ENCODE measurements at regions not wholly inside any gene's neighbourhood (a gene's known extent, or its start where the extent isn't known, plus 50 kb on each side); places are given as distances from the start of the nearest gene placed in this dataset.
"Not testable (repeated sequence)": the region's sequence is repeated elsewhere in the genome, so short reads cannot be mapped to it uniquely, and the experiment has no call there.

GRCh38 chr7:138313829-138314178 lies 146.3 kb upstream of the TRIM24 start:
- TF ChIP-seq, protein P1, sequence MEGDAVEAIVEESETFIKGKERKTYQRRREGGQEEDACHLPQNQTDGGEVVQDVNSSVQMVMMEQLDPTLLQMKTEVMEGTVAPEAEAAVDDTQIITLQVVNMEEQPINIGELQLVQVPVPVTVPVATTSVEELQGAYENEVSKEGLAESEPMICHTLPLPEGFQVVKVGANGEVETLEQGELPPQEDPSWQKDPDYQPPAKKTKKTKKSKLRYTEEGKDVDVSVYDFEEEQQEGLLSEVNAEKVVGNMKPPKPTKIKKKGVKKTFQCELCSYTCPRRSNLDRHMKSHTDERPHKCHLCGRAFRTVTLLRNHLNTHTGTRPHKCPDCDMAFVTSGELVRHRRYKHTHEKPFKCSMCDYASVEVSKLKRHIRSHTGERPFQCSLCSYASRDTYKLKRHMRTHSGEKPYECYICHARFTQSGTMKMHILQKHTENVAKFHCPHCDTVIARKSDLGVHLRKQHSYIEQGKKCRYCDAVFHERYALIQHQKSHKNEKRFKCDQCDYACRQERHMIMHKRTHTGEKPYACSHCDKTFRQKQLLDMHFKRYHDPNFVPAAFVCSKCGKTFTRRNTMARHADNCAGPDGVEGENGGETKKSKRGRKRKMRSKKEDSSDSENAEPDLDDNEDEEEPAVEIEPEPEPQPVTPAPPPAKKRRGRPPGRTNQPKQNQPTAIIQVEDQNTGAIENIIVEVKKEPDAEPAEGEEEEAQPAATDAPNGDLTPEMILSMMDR (IDR thresholded peaks at IDR 0.05; ENCODE audit: low read depth, low read length, missing control alignments): no peak
- DNase-seq (ENCODE audit: low read depth): no peak
- H3K4me3 ChIP-seq (ENCODE audit: low read depth, low read length): no peak overlapping the region
- in situ Hi-C loops (cut with HindIII; ENCODE audit: low sequenced_read_pairs): no loop called here

DNA sequence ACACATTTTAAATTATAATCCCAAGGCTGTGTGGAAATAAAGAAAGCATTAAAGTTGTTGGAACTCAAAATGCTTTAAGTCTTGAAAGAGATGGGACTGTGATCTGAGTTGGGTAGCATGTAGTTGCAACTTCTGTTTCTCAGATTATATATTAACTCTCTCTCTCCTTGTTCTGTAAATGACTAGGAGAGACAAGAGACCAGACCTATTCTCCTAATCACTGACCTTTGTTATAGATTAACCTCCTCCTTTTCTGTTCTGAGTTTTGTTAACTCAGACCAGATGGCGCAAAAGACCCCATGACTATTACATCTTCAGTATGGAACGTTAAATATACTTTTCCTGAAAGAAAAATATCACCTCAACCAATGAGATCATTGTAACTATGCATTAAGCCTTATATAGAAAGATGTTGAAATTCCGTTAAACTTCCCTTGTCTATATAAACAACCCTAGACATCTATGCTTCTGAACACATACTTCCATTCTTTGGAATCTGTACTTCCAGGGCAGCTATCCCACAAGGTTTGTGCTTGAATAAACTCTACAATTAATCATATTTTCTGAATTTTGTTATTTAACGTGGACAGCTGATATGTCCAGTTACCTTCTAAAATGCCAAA lies 143.5 kb upstream of the TRIM24 start:
- no peak for DNase-seq (ENCODE audit: low read depth)
- TF ChIP-seq, protein P1 (IDR thresholded peaks at IDR 0.05; ENCODE audit: low read depth, low read length, missing control alignments): no peak
- in situ Hi-C loops (cut with HindIII; ENCODE audit: low sequenced_read_pairs): no loop called here
- no peak overlapping the region for H3K4me3 ChIP-seq (ENCODE audit: low read depth, low read length)

DNA sequence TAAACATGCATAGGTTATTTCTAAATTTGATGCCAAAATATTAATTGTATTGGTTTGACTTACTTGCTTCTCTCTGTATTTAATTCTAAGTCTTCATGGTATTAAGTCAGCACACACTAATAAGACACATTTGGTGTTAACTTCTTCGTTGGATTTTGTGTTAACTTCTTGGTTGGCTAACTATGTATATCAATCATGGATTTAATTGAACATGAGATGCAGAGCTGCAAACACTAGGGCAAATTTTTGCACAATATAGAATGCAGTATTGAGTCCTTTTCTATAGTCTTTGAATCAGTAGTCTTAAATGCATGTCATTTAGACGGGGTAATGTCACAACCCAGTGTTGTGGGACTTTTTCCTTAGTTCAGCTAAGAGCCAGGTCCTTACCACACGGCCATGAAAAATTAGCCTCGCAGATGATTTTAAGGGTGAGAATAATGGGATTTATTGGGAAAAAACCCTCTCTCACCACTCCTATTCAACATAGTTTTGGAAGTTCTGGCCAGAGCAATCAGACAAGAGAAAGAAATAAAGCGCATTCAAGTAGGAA lies 142.9 kb upstream of the TRIM24 start:
- TF ChIP-seq, protein P1 (IDR thresholded peaks at IDR 0.05; ENCODE audit: low read depth, low read length, missing control alignments): no peak
- in situ Hi-C loops (cut with HindIII; ENCODE audit: low sequenced_read_pairs): no loop called here
- no peak for DNase-seq (ENCODE audit: low read depth)
- no peak overlapping the region for H3K4me3 ChIP-seq (ENCODE audit: low read depth, low read length)

GRCh38 chr7:138324941-138325340 lies 135.1 kb upstream of the TRIM24 start:
- in situ Hi-C loops (cut with HindIII; ENCODE audit: low sequenced_read_pairs): no loop called here
- no peak overlapping the region for H3K4me3 ChIP-seq (ENCODE audit: low read depth, low read length)
- TF ChIP-seq, protein P1 (IDR thresholded peaks at IDR 0.05; ENCODE audit: low read depth, low read length, missing control alignments): no peak
- DNase-seq (ENCODE audit: low read depth): no peak

GRCh38 chr7:138325434-138325833 lies 134.6 kb upstream of the TRIM24 start:
- in situ Hi-C loops (cut with HindIII; ENCODE audit: low sequenced_read_pairs): no loop called here
- TF ChIP-seq, protein P1 (IDR thresholded peaks at IDR 0.05; ENCODE audit: low read depth, low read length, missing control alignments): no peak
- no peak overlapping the region for H3K4me3 ChIP-seq (ENCODE audit: low read depth, low read length)
- no peak for DNase-seq (ENCODE audit: low read depth)

GRCh38 chr7:138328215-138328614 lies 131.8 kb upstream of the TRIM24 start:
- in situ Hi-C loops (cut with HindIII; ENCODE audit: low sequenced_read_pairs): no loop called here
- no peak for DNase-seq (ENCODE audit: low read depth)
- TF ChIP-seq, protein P1 (IDR thresholded peaks at IDR 0.05; ENCODE audit: low read depth, low read length, missing control alignments): no peak
- H3K4me3 ChIP-seq (ENCODE audit: low read depth, low read length): no peak overlapping the region

GRCh38 chr7:138332850-138333249 lies 127.2 kb upstream of the TRIM24 start:
- in situ Hi-C loops (cut with HindIII; ENCODE audit: low sequenced_read_pairs); DNase-seq (ENCODE audit: low read depth); H3K4me3 ChIP-seq (ENCODE audit: low read depth, low read length): not testable (repeated sequence)

Measured in astrocyte of the cerebellum (primary cell).